Heart left ventricle (tissue), 13 donors: ENCODE measurements at regions not wholly inside any gene's neighbourhood (a gene's known extent, or its start where the extent isn't known, plus 50 kb on each side); places are given as distances from the start of the nearest gene placed in this dataset.

Experiments used
- CTCF ChIP-seq, 12 donors: fragments of 200-600 bp; sonication (generic) in 4 of 12; IDR thresholded peaks; one replicate each; pipeline versions ENCODE4 v1.5.0 to v1.8.0; 2018 to 2022; ENCODE audit warnings: antibody characterized with exemption in 12 of 12, mild to moderate bottlenecking in 5 of 12
- POLR2A ChIP-seq, 2 donors: fragments of 450-650 bp; IDR thresholded peaks; one replicate each; pipeline ENCODE4 v1.6.1; 2017; ENCODE audit warnings: antibody characterized with exemption in 2 of 2, mild to moderate bottlenecking in 2 of 2, moderate library complexity in 2 of 2
- donor health status: ischemic (EF 13 %, LVEDD 7.1; RV severe dilation, severe dysfunction).
- donor health status: DM: no; HTN: yes; CAD: no.
- donor health status: DM: no; HTN: no; CAD: no.
- donor health status: ischemic (EF 25% LVEDD 6.9; RV normal size, moderate dysfunction).
- donor health status: ischemic (EF 25% LVEDD 5.7; RV mildly dilated, moderate dysfunction).
- donor health status: ischemic (EF 35%, LVEDD 5.7; RV mildly dilated, moderate dysfunction).
- donor health status: nonischemic (EF 11% LVEDD 7.7; RV severe dilation, severe dysfunction).
- donor health status: DM: yes; HTN: yes; CAD: no.
- donor health status: PGD.
- donor health status: ischemic (EF 29% LVEDD 5.4; RV normal size, mild dysfunction).
- donor health status: nonischemic (EF 23%, LVEDD 6.1; RV moderate dilation, normal function).

- no peak for TF ChIP-seq CTCF (IDR thresholded peaks at IDR 0.05)
- TF ChIP-seq POLR2A (IDR thresholded peaks at IDR 0.05) = no peak
Observed at GRCh38 chr16:35908152-35908551, 2448.7 kb downstream of the TP53TG3F start.
